GM18870 (cell line): ENCODE measurements at regions not wholly inside any gene's neighbourhood (a gene's known extent, or its start where the extent isn't known, plus 50 kb on each side); places are given as distances from the start of the nearest gene placed in this dataset.
"Not testable (repeated sequence)": the region's sequence is repeated elsewhere in the genome, so short reads cannot be mapped to it uniquely, and the experiment has no call there.

Experiments used
- ATAC-seq: cut with Tn5 transposase; IDR thresholded peaks from one replicate; pipeline ENCODE4 v1.9.1; 2021; ENCODE audit warnings: moderate library complexity; ENCODE audit not compliant: unreplicated experiment

GRCh38 chr16:29330623-29331022, 75.9 kb downstream of the NPIPB11 start:
- not testable (repeated sequence) for ATAC-seq

DNA sequence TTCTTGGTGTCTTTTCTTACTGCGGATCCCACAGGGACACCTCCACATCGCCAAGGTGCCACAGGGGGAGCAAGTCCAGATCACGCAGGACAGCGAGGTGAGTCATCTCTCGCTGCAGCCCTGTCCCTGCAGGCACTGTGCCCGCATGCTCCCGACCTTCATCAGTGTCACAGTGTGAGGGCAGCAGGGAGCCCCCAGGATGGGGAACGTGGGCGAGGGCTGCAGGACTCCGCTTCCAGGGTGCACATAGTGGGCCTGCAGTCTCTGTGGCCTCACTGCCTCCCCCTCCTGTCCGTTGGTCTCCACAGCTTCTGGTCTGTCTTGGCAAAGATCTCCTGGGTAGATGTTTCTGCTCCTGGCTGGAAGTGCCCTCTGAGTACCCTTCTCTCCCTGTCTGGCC, 78.0 kb downstream of the NPIPB11 start:
- ATAC-seq: not testable (repeated sequence)

DNA sequence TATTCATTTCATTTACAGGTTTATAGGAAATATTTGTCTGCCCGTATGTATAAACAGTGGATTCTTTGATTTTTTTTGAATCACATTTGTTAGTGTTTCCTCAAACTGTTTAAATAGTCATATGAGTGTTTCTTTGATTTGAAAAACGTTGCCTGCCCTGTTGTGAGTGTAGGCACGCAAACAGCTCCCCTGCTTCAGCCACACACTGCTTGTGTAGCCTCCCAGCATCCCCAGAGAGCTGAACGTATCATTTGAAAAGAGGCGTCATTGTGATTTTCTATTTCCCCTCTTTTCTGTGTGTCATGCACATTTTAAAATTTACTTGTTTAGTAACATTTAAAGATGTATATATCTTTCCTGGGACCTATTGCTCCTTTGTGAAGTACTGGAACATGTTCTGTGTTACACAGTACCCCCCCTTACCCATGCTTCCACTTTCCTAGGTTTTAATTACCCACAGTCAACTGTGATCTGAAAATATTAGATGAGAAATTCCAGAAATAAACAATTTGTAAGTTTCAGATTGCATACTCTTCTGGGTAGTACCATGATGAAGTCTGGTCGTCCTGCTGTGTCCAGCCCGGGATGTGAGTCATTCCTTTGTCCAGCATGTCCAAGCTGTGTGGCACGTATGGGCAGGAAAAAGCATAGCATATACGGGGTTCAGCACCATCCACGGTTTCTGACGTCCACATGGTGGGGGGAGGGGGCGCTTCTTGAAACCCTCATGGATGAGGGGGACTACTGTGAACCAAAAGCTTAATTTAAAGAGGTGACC, 78.7 kb downstream of the NPIPB11 start:
- not testable (repeated sequence) for ATAC-seq

GRCh38 chr16:29326164-29327125, 80.1 kb downstream of the NPIPB11 start:
- not testable (repeated sequence) for ATAC-seq

GRCh38 chr16:29323725-29324124, 82.8 kb downstream of the NPIPB11 start:
- ATAC-seq: not testable (repeated sequence)

DNA sequence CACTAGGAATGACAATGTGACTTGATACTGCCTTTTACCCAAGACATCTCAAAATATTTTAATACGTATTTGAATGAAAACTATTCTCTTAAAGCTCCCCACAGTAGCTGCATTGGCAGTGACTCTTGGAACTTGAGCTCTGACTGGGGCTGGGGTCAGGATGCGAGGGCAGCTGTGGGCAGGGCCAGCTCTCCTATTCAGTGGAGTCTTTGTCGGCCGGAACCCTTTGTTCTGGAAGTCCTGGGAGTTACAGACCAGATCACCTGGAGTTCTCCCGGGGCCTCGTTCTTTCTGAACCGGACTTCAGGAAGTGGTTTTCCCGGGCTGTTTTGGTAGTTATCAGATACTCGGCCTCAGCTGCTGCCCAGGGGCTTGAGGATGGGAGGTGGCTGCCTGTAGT, 84.9 kb downstream of the NPIPB11 start:
- no peak for ATAC-seq

DNA sequence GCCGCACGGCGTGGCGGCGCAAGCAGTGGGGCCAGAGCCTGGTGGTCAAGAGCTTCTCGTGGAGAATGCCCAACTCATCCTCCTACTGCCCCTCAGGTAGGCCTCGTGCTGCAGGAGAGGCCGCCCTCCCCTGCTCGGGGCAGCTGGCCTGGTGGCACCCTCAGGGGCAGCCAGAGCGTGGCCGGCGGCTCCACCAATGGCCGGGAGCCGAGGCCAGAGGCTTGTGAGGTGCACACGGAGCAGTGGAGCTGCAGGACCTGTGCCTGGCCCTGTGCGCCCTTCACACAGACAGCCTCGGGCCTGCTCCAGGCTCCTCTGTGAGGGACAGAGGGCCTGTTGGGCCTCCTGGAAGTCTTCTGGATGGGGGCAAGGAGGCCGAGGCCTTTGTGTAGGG, 85.5 kb downstream of the NPIPB11 start:
- no peak for ATAC-seq

- ATAC-seq: no peak
These were observed 86.1 kb downstream of the NPIPB11 start for GRCh38 chr16:29320274-29320999.

- ATAC-seq: no peak
These were observed 86.8 kb downstream of the NPIPB11 start for GRCh38 chr16:29319726-29320125.

DNA sequence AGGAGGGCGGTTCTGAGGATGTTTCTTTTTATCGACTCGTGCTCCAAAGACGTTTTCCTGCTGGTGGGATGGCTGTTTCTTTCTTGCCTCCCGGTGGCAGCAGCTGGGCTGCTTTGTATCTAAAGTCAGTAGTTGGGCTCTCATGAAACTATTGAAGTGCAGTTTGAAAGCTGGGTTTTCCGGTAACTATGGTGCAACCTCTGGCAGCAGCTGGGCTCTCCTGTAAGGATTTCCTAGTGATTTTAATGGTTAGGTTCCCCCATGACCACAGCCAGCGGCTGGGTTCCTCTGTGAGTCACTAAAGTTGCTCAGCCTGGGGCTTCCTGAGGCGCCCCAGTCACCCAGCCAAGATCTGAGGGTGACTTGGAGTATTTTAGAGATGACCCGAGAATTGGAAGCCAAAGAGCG, 87.9 kb downstream of the NPIPB11 start:
- not testable (repeated sequence) for ATAC-seq

GRCh38 chr16:29318037-29318436, 88.5 kb downstream of the NPIPB11 start:
- no peak for ATAC-seq

DNA sequence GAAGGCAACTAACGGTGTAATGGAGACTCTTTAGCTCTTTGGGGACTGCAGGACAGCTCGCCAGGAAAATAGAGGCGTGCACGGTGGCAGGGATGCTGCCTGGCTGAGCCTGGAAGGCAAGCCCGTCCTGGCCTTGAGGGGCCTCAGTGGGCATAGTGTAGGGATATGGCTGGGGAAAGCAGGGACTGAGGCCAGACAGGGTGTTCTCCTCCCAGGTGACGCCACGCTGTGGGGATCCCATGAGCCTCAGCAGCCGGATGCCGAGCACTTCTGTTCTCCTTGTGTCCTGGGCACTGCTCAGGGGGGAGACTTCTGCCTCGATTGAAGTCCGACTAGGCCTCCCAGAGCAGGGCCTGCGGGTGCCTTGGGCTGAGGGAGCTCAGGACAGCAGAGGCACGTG, 89.2 kb downstream of the NPIPB11 start:
- ATAC-seq: no peak

- no peak for ATAC-seq
These were observed 89.7 kb downstream of the NPIPB11 start for GRCh38 chr16:29316761-29317183.

DNA sequence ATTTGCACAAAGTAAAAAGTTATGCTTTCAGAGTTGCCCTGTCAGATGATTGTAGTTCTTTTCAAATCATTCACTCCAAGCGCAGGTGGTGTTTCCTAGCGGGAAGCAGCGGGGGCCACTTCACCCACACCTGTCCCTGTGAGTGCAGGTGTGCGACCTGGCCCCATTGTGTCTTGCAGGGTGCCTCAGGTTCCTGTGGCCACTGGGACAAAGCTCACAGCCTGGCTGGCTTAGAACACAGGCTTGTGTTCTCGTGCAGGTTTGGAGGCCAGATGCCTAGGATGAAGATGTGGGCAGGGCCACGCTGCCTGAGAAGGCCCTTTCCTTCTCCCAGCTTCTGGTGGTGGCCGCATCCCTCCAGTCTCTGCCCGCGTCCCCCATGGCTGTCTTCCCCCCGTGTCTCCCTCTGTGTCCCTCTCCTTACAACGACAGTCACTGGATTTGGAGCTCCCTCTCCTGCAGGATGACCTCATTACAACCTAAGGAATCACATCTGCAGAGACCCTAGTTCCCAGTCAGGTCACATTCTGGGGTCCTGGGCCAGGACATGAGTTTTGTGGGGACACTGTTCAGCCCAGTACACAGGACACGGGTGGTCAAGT, 90.5 kb downstream of the NPIPB11 start:
- no peak for ATAC-seq

- ATAC-seq: no peak
These were observed 91.5 kb downstream of the NPIPB11 start for GRCh38 chr16:29315046-29315445.

GRCh38 chr16:29314292-29314934, 92.1 kb downstream of the NPIPB11 start:
- no peak for ATAC-seq

DNA sequence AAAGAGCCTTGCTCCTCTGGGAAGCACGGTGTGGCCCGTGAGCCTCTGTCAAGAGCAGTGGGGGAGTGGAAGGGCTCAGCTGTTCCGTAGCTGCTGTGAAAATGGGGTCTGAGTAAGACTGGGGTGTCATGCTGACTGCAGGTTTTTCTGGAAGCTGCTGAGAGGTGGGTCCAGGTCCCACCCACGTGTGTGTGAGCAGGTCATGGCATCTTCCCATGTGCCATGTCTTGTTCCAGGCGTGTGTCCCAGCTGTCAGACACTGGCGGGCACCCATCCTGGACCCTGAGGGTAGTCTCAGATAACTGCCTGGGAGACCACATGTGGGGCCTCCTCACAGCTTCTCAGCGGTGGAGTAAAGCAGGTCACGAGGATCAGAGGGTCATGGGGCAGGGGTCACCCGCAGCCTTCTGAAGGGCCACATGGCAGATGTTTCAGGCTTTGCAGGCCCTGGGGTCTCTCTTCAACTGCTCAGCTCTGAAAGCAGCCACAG, 92.9 kb downstream of the NPIPB11 start:
- no peak for ATAC-seq

DNA sequence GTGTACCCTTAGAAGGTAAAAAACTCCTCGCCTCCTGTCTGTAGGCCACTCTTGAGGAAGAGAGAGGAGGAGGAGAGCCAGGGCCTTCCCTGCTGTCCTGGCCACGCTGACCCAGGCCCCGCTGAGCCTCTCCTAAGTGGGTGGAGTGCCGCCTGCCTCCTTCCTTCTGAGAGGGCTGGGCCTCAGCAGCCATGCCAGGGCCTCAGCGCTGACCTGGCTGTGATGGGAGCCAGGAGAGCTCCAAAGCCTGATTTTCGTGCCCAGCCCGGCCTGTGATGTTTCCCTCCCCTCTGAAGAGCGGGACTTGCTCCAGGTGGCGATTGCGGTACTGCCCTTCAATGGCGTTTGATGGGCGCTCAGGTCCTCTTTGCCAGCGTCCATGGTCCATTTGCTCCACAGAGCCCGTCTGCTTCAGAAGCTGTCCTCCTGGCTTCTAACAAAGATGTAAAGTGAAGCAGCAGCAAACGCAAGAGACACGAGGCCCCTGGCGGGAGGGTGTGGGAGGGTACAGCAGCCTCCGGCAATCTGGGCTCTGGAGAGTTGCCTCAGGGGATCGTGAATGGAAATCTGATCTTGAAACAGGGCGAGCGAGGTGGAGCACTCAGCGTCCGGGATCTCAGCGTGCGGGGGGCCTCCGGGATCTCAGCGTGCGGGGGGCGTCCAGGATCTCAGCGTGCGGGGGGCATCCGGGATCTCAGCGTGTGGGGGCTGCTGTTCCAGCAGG, 93.5 kb downstream of the NPIPB11 start:
- no peak for ATAC-seq

DNA sequence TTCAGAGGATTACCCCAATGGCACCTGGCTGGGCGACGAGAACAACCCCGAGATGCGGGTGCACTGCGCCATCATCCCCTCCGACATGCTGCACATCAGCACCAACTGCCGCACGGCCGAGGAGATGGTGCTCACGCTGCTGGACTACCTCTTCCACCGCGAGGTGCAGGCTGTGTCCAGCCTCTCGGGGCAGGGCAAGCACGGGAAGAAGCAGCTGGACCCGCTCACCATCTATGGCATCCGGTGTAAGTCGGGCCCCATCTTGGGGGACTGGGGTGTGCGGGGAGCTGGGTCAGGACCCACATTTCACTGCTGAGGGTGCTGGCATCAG, 94.2 kb downstream of the NPIPB11 start:
- not testable (repeated sequence) for ATAC-seq
